H1 (cell line): ENCODE measurements at regions not wholly inside any gene's neighbourhood (a gene's known extent, or its start where the extent isn't known, plus 50 kb on each side); places are given as distances from the start of the nearest gene placed in this dataset.

Source experiments
- EP300 ChIP-seq, 2 experiments: IDR thresholded peaks; 1 replicate in 1 of 2; 2 replicates in 1 of 2; pipeline ENCODE4 v1.6.1; 2011 to 2012; ENCODE audit warnings: low read depth in 2 of 2, low read length in 2 of 2, mild to moderate bottlenecking in 2 of 2, borderline replicate concordance in 1 of 2, inconsistent platforms in 1 of 2, moderate library complexity in 1 of 2

GRCh38 chr4:119722670-119723069 is 94.1 kb upstream of the PDE5A start (continued):
- TF ChIP-seq EP300 (IDR thresholded peaks at IDR 0.05; ENCODE audit: borderline replicate concordance in 1 of 2, low read depth in 2 of 2, low read length in 2 of 2), result no peak
